Suppressor macrophage (primary cell): ENCODE measurements at regions not wholly inside any gene's neighbourhood (a gene's known extent, or its start where the extent isn't known, plus 50 kb on each side); places are given as distances from the start of the nearest gene placed in this dataset.
A peak's percentile ranks its signal among the peaks of the same experiment; 100 is the strongest.

ENCODE experiments used
- DNase-seq, 4 experiments: peaks; one replicate each; pipeline ENCODE4 v3.0.0-alpha.2; 2020 to 2022

DNA sequence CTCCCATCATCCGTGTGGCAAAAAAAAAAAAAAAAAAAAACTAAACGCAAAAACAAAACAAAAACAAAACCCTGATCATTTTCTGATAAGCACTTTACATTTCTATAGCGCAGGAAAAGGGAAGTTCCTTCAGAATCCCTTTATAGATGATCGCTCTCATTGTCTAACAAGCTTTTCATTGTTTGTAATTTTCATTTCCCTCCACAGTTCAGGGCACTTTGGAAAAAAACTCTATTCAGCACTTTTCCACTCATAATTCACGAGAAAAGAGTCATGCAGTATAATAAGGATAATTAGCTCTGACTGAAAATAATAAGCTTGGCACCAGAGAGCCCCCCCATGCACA, 89.4 kb upstream of the ATXN1 start:
- DNase-seq = peak in 2 of 4 experiments; percentile 36 to 45

GRCh38 chr6:16849988-16850680, 88.9 kb upstream of the ATXN1 start:
- DNase-seq = peak in 3 of 4 experiments; percentile 34 to 52 (median 46)

DNA sequence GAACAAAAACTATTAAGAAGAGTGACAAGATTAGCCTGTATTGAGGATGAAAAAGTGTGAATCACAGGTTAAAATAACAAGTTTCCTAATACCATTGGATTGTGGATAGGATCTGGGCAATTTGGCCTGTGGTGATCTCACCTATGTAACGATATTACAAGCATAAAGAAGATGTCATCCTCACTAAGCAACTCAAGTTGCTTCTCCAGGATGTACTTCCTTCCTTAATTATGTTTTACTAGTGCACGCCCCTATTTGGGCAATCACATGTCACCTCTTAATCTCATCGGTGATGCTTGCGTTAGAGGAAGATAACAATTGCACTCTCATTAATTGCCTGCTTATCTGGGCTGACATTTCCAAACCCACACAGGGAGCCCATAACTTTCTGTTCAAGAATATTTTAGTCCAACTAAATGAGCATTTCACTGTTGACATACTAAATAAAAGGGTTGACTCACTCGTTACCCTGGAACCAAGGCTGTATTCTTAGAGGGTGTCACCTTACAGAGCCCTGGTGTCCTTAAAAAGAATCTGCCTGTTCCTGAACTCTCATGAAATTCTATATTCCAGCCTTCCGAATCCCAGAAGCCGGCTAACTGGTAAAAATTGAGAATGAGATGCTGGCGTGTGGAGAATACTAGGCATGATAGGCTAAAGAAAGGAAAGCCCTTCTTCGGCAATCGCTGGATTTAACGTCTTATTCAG, 88.2 kb upstream of the ATXN1 start:
- DNase-seq = peak in 2 of 4 experiments; percentile 33 to 51

DNA sequence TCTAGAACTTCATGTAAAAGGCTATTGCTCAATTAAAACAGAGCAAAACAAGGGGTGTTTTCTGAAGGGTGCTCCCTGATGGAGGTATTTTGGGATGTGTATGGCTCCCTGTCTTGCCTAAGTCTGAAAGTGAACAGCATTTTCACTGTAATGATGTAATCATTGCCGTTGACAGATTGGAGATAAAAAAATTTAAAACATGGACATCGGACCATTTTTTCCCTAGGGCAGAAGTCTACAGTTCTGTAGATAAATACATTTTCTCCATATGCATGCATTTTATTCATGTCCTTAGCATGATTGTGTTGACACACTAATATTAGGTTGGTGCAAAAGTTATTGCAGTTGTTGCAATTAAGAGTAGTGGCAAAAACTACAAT, 85.1 kb upstream of the ATXN1 start:
- no peak for DNase-seq

DNA sequence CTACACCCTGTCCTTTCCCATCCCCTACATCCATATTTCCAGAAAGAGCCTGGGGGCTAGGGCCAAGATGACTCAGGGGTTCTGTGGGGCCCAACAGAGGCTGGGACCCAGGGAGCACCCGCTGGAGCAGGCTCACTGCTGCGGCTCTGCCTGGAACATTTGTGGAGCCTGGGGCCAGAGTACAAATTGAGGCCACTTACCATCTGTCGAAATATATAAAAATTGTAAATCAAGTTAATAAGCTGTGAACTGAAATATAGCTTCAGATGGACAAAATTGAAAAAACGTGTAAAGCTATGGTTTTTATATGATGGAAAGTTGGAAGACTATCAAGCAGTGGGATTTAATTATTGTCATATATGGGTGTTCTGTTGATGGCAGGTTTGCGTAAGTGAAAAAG, 82.9 kb upstream of the ATXN1 start:
- DNase-seq = no peak

- DNase-seq = no peak
These were observed 81.4 kb upstream of the ATXN1 start for GRCh38 chr6:16842676-16843075.

GRCh38 chr6:16841241-16841640, 80.0 kb upstream of the ATXN1 start:
- DNase-seq = no peak

DNA sequence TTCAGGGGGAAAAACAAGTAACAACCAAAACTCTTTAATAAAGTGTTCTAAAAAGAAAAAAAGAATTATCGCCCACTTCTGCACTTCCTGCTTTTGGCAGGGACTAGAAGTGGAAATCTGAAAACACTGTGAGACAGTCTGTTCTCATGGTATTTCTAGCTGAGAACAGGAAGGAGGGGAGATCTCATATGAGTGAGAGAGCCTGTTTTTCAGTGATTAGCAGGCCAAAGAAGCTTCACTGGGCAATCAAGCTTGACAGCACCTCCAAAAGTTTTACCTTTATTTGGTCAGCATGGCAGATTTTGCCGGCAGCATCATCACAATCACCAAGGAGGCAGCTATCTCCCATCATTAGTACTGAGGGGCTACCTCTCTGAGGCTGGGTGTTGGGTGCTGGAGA, 79.5 kb upstream of the ATXN1 start:
- DNase-seq = peak in 3 of 4 experiments; percentile 24 to 48 (median 43)

DNA sequence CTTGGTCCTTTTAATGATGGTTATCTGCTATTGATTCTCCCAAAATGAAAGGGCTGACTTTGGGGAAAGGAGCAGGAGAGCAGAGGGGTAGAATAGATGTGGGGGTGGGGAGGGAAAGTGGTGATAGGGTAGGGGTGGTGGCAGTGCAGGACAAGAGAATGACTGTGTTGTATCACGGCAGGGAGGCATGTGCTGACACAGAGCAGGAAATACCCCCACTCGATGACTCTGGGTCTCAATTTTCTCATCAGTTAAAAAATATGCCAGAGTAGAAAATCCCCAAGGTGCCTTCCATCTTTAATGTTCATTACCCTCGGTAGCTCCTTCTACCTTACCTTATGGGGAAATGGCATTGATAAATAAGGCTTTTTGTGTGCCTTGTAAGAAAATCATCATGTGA, 79.0 kb upstream of the ATXN1 start:
- DNase-seq = no peak

DNA sequence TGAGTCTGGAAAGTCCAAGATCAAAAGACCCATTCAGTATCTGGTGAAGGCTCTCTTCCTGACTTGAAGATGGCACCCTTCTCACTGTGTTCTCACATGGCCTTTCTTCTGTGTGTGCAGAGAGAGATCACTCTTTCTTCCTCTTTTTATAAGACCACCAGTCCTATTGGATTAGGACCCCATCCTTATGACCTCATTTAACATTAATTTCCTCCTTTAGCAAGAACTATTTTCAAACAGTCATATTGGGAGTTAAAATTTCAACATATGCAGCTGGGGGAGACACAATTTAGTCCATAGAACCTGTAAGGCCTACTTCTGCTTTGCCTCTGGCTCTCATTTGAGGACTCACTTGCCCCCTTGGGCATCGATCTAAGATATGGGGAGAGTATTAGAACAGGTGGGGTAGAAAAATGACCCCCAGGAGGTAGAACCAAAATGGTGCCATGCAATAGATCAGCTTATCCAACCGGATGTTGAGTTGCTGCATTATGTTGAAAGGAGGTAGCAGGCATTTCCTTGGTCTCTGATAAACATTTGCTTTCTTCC, 78.4 kb upstream of the ATXN1 start:
- DNase-seq = no peak

DNA sequence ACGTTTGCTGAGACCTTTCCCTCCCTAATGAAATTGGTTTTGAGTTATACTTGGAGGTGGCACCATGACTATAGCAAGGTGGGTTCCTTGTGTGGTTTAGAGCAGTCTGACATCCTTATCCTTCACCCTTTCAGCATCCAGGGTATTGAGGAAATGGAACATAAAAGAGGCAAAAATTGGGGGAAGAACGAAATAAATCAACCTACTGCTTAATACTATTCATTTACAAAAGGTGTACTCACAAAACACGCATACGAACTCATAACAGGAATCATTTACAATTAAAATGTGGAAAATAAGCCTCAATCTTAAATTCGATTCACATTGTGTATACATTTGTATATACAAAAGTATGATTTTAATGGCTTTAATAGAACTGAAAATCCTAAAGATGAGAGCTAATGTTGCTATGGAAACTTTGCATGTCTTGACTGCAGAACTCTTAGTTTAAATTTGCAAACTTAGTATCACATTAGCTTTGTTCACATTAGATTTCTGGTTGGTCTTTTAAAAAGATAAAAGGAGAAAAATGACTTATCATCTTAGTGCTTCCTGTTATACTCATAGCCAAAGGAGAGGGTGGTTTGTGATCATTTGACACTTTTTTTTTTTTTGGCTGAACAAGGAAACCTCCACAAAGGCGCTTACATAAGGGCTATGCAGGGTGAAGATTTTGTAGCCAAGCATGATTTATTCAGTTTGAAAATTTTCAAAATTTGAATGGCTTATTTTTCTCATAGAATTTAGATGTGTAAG, 76.1 kb upstream of the ATXN1 start:
- no peak for DNase-seq

GRCh38 chr6:16836144-16836981, 75.1 kb upstream of the ATXN1 start:
- DNase-seq = no peak

GRCh38 chr6:16834242-16834641, 73.0 kb upstream of the ATXN1 start:
- DNase-seq = no peak

- no peak for DNase-seq
These were observed 71.5 kb upstream of the ATXN1 start for GRCh38 chr6:16832721-16833120.

DNA sequence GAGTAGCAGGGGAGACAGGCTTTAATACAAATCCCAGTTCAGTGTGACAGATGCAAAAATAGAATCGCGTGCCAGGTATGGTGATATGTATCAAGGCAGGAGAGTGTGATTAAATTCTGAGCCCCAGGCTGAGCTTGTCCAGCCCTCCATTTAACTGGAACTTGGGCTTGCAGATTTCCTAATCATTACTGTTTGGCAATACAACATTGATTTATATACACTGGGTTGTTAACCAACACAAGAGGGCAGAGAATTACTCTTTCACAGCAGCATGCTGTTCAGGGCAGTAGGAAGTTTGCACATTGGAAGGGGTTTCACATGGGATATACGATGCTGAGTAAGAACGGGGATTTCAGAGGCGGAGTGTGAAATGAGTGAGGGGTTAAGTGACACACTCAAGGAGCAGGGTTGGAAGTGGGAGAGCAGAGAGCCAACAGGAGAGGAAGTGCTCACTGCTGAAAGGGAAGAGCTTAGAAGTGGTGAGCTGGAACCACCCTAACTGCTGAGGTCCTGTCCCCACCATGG, 70.8 kb upstream of the ATXN1 start:
- DNase-seq = peak; percentile 23 to 62 (median 56)

DNA sequence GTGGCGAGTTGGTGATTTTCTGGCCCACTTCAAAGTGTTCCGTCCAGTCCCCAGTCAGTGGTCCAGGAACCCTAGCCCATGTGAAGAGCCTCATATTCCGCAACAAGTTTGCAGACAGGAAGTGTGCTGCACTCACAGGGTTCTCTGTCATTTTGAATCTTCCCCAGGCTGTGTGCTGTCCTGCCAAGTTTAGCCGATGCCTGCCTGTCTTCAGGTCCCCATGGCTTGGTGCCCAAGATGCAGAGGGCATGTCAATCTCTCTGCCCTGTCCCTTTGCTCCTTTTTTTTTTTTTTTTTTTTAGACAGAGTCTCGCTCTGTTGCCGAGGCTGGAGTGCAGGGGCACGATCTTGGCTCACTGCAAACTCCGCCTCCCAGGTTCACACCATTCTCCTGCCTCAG, 69.9 kb upstream of the ATXN1 start:
- DNase-seq = no peak

- DNase-seq = no peak
These were observed 66.8 kb upstream of the ATXN1 start for GRCh38 chr6:16828058-16828457.

- no peak for DNase-seq
These were observed 66.4 kb upstream of the ATXN1 start for GRCh38 chr6:16827627-16828026.

DNA sequence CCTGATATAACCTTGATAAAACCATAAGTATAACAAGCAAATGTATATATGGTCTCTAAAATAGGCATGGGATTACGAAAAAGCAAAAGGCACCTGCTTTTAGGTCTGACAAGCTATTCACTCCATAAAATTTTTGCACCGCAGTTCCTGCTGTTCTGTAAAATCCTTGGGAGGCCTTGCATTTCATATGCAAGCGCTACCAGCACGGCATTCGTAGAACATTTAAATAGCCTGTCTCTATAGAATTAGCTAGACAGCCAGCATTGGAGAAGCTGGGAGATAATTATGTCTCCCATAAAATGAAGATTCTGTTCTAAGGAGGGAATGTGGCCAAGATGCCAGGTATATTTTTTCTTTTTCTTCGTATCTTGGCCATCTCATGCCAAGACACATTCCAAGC, 64.5 kb upstream of the ATXN1 start:
- DNase-seq = no peak

DNA sequence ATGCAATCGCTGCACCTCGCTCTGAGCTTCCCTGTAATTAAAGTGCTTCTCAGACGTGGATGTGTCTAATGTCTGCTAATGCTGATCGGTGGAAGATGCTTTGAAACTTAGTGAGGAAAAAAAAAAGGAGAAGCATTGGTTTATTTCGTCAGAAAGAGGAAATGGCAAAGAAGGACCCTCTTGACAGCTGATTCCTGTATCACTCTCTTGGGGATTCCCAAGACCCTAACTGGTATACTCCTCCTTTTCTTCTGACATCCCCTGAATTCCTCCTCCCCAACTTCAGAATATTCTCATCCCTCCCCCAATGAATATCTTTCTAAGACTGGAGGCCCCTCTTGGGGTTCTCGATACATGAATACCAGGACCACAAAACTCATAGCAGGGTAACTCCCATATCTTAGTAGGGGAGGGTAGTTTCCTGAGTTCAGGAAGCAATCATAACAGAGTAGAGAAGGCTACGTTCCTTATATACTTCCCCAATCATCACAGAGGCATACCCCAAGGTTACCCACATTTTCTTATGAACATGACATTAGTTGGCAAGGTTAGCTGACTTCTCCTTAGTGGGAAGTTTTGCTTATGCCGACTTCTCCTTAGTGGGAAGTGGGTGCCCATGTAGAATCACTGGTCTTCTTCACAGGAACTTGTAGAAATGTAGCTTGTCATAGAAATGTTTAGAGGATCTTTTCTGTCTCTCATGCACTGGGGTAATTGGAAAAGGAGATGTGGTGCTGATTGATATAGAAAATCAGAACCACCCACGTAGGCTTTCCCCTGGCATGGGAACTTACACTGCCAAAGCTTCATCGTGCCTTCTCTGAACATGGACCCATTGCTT, 63.8 kb upstream of the ATXN1 start:
- DNase-seq = peak; percentile 63 to 89 (median 76)

- no peak for DNase-seq
These were observed 62.6 kb upstream of the ATXN1 start for GRCh38 chr6:16823718-16824352.
